Mesendoderm (in vitro differentiated cells): ENCODE measurements at regions not wholly inside any gene's neighbourhood (a gene's known extent, or its start where the extent isn't known, plus 50 kb on each side); places are given as distances from the start of the nearest gene placed in this dataset.
"Not testable (repeated sequence)": the region's sequence is repeated elsewhere in the genome, so short reads cannot be mapped to it uniquely, and the experiment has no call there.

Experiments used
- DNase-seq: peaks from one replicate; pipeline ENCODE4 v3.0.0; 2013
- H2AK5ac ChIP-seq: 2 replicates; pipeline ENCODE4 v1.6.1; 2013; ENCODE audit warnings: low read length, inconsistent platforms
- H2BK120ac ChIP-seq: 2 replicates; pipeline ENCODE4 v1.6.1; 2013; ENCODE audit warnings: low read depth, mild to moderate bottlenecking, low read length, moderate library complexity, mixed read lengths
- H2BK15ac ChIP-seq: replicated peaks from 2 replicates; pipeline ENCODE4 v1.6.1; 2013; ENCODE audit warnings: low read depth, mild to moderate bottlenecking, moderate library complexity
- H2BK5ac ChIP-seq: 2 replicates; pipeline ENCODE4 v1.6.1; 2013; ENCODE audit warnings: low read length, inconsistent platforms
- H3K18ac ChIP-seq: 2 replicates; pipeline ENCODE4 v1.6.1; 2013; ENCODE audit warnings: mild to moderate bottlenecking, low read length, mixed read lengths
- H3K23ac ChIP-seq: one replicate; pipeline ENCODE4 v1.6.1; 2013; ENCODE audit warnings: low read length
- H3K27ac ChIP-seq: 2 replicates; pipeline ENCODE4 v1.5.1; 2013; ENCODE audit warnings: low read depth, mild to moderate bottlenecking, inconsistent platforms, low read length, moderate library complexity
- H3K27me3 ChIP-seq: 2 replicates; pipeline ENCODE4 v1.6.1; 2013; ENCODE audit warnings: low read length, control low read depth, mild to moderate bottlenecking, inconsistent platforms; ENCODE audit not compliant: insufficient read depth, poor library complexity
- H3K36me3 ChIP-seq: 2 replicates; pipeline ENCODE4 v1.6.1; 2013; ENCODE audit warnings: low read length, inconsistent platforms; ENCODE audit not compliant: control insufficient read depth, insufficient read depth
- H3K4ac ChIP-seq: one replicate; pipeline ENCODE4 v1.6.1; 2013; ENCODE audit warnings: low read depth, mild to moderate bottlenecking, low read length, moderate library complexity
- H3K4me1 ChIP-seq: 2 replicates; pipeline ENCODE4 v1.6.1; 2013; ENCODE audit warnings: low read depth, low read length, inconsistent platforms; ENCODE audit not compliant: control insufficient read depth
- H3K4me2 ChIP-seq: 2 replicates; pipeline ENCODE4 v1.6.1; 2013; ENCODE audit warnings: low read length
- H3K4me3 ChIP-seq: 2 replicates; pipeline ENCODE4 v1.5.1; 2013; ENCODE audit warnings: mild to moderate bottlenecking, low read length
- H3K56ac ChIP-seq: one replicate; pipeline ENCODE4 v1.6.1; 2013; ENCODE audit warnings: low read length
- H3K79me1 ChIP-seq: 2 replicates; pipeline ENCODE4 v1.6.1; 2013; ENCODE audit warnings: low read length, inconsistent platforms
- H3K79me2 ChIP-seq: 2 replicates; pipeline ENCODE4 v1.6.1; 2013; ENCODE audit warnings: mild to moderate bottlenecking, low read length; ENCODE audit not compliant: control insufficient read depth, insufficient read depth
- H3K9ac ChIP-seq: 2 replicates; pipeline ENCODE4 v1.6.1; 2013; ENCODE audit warnings: low read length, inconsistent platforms
- H4K5ac ChIP-seq: one replicate; pipeline ENCODE4 v1.6.1; 2013; ENCODE audit warnings: low read length
- H4K8ac ChIP-seq: one replicate; pipeline ENCODE4 v1.6.1; 2013; ENCODE audit warnings: low read depth, mild to moderate bottlenecking, control low read depth, low read length, moderate library complexity
- whole genome bisulfite sequencing: extraction: QIAGEN DNeasy Blood & Tissue Kit; methylation state at CpG from one replicate; pipeline ENCODE4 v1.1.7; 2013; ENCODE audit warnings: low lambda C conversion rate, missing lambda C conversion rate; ENCODE audit not compliant: insufficient coverage; ENCODE audit errors: extremely low coverage; 5-methylcytosine and 5-hydroxymethylcytosine counted together

DNA sequence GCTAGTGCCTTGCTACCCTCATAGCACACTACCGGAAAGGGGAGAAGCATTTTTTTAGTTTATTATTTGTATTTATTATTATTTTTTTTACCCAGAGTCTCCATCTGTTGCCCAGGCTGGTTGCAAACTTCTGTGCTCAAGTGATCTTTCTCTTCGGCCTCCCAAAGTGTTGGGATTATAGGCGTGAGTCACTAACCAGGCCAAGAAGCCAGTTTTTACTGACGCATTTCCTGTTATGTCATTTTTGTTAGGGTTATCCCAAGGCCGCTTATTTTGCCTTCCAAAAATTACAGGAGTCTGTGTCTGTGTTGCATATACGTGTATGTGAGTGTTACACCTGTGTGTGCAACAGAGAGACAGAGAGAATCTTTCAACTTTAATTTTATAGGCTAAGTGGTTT is 404.5 kb downstream of the GBA3 start:
- no peak overlapping the region for H3K4me3 ChIP-seq
- H3K79me2 ChIP-seq = no peaks in the 10 kb centered on the region
- H3K4me1 ChIP-seq = no peaks in the 10 kb centered on the region
- H4K8ac ChIP-seq = no peak overlapping the region
- H3K36me3 ChIP-seq = no peaks in the 10 kb centered on the region
- H3K4me2 ChIP-seq = no peak overlapping the region
- no peak overlapping the region for H2AK5ac ChIP-seq
- no peak overlapping the region for H4K5ac ChIP-seq
- no peak overlapping the region for H3K56ac ChIP-seq
- no peak overlapping the region for H2BK5ac ChIP-seq
- no peak overlapping the region for H3K4ac ChIP-seq
- no peak for DNase-seq
- H3K27me3 ChIP-seq = no peaks in the 10 kb centered on the region
- H2BK120ac ChIP-seq = no peak overlapping the region
- no peak overlapping the region for H3K23ac ChIP-seq
- H3K18ac ChIP-seq = no peak overlapping the region
- no CpG with 5 or more reads among the region's 6 CpGs for WGBS
- H3K9ac ChIP-seq = no peak overlapping the region
- no peak overlapping the region for H2BK15ac ChIP-seq
- no peak overlapping the region for H3K27ac ChIP-seq
- H3K79me1 ChIP-seq = no peaks in the 10 kb centered on the region

DNA sequence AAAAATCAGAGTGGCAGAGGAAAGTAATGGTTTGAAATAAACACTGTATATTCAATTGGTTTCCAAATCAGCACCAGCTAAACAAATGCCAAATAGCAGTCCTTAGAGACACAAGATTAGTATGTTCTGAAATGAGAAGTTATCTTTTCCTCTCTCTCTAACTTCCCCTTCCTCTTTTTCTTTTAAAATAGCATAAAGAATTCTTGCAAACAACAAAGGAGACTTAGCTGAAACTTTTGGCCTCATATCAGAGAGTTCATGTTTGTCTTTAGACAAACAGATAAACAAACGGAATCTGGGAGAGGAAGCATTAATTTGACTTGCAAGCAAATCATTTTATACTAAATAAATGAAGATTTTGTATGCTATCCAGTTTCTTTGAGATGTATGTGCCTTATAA is 399.0 kb downstream of the GBA3 start:
- Histone ChIP-seq H2BK15ac (no peak overlapping the region), H3K9ac (no peak overlapping the region), H2AK5ac (no peak overlapping the region), H3K23ac (no peak overlapping the region), H3K18ac (no peak overlapping the region), H3K36me3 (no peaks in the 10 kb centered on the region), H3K79me2 (no peaks in the 10 kb centered on the region), H3K27ac (no peak overlapping the region), H2BK120ac (no peak overlapping the region), H3K4me2 (no peak overlapping the region), H3K79me1 (no peaks in the 10 kb centered on the region), H3K4me1 (no peaks in the 10 kb centered on the region), H3K27me3 (no peaks in the 10 kb centered on the region), H3K4ac (no peak overlapping the region), H3K56ac (no peak overlapping the region), H4K5ac (no peak overlapping the region), H2BK5ac (no peak overlapping the region), H4K8ac (no peak overlapping the region), H3K4me3 (no peak overlapping the region)
- no CpG with 5 or more reads among the region's 1 CpG for WGBS
- no peak for DNase-seq

DNA sequence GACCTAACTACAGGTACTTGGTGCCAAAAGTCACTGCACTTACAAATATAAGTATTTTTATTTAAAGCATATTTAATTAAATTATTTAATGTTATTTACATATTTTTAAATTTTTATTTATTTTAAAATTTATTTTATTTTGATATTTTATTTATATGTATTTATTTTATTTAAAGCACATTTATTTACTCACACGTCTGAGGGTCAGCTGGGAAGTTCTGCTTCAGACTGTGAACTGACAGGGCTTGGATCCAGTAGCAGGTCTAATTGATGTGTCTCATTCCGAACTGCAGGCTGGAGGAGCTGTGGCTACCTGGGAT is 392.5 kb downstream of the GBA3 start:
- no CpG with 5 or more reads among the region's 2 CpGs for WGBS
- H3K56ac ChIP-seq = no peak overlapping the region
- no peak overlapping the region for H3K9ac ChIP-seq
- H2BK120ac ChIP-seq = no peak overlapping the region
- DNase-seq = no peak
- H3K4me2 ChIP-seq = no peak overlapping the region
- no peak overlapping the region for H3K4me3 ChIP-seq
- no peak overlapping the region for H2AK5ac ChIP-seq
- H3K27ac ChIP-seq = no peak overlapping the region
- H3K4ac ChIP-seq = no peak overlapping the region
- H4K8ac ChIP-seq = no peak overlapping the region
- no peak overlapping the region for H4K5ac ChIP-seq
- no peak overlapping the region for H2BK5ac ChIP-seq
- no peaks in the 10 kb centered on the region for H3K27me3 ChIP-seq
- H3K36me3 ChIP-seq = no peaks in the 10 kb centered on the region
- H3K23ac ChIP-seq = no peak overlapping the region
- no peaks in the 10 kb centered on the region for H3K79me1 ChIP-seq
- no peak overlapping the region for H2BK15ac ChIP-seq
- no peaks in the 10 kb centered on the region for H3K79me2 ChIP-seq
- H3K4me1 ChIP-seq = no peaks in the 10 kb centered on the region
- H3K18ac ChIP-seq = no peak overlapping the region

DNA sequence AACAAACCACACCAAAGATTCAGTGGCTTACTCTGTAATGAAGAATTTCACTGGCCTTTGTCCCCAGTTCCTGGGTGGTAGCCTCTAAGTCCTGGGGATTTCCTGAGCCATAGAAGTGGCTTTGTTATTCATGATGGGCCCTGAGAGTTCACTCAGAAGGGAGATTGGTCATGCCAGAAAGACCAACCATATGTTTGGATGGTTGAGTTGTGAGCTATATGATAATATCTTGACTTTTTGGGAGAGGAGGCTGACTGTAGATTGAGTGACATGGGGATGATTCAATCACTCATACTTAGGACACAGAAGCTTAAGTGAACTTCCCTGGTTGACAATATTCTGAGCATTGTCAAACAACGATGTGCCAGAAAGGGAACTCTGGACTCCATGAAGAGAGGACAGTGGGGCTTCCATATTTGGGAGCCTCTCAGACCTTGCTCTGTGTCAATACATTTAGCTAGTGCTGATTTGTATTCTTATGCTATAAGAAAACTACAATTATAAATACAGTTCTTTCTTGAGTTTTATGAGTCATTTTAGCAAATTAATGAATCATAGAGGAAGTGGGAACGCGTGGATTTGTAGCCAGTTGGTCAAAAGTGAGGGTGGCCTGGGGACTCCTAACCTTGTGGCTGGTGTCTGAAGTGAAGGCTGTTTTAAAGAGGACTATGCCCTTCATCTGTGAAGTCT is 392.0 kb downstream of the GBA3 start:
- Histone ChIP-seq H3K79me2 (no peaks in the 10 kb centered on the region), H3K56ac (no peak overlapping the region), H3K36me3 (no peaks in the 10 kb centered on the region), H3K4me1 (no peaks in the 10 kb centered on the region), H3K79me1 (no peaks in the 10 kb centered on the region), H2AK5ac (no peak overlapping the region), H2BK120ac (no peak overlapping the region), H3K4me3 (no peak overlapping the region), H4K5ac (no peak overlapping the region), H3K27me3 (no peaks in the 10 kb centered on the region), H2BK15ac (no peak overlapping the region), H3K4me2 (no peak overlapping the region), H4K8ac (no peak overlapping the region), H3K9ac (no peak overlapping the region), H3K27ac (no peak overlapping the region), H3K23ac (no peak overlapping the region), H2BK5ac (no peak overlapping the region), H3K4ac (no peak overlapping the region), H3K18ac (no peak overlapping the region)
- DNase-seq = no peak
- no CpG with 5 or more reads among the region's 3 CpGs for WGBS

DNA sequence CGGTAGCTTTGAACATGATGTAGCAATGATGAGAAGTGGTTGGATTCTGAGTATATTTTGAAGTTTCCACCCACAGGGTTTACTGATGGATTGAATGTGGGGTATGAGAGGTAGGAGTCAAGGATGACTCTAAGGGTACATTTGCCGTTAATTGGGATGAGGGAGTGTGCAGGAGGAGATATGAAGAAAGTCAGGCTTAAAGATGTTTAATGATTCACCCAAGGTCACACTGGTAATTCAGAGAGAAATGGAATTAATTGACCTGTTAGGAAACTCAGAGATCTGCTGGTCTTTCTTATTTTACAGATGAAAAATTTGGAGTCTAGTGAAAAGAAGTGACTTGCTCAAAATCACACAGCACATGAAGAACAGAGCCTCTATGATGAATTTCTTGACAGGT is 390.7 kb downstream of the GBA3 start:
- no peaks in the 10 kb centered on the region for H3K79me1 ChIP-seq
- no peak overlapping the region for H4K8ac ChIP-seq
- H3K4me2 ChIP-seq = no peak overlapping the region
- H4K5ac ChIP-seq = no peak overlapping the region
- H3K36me3 ChIP-seq = no peaks in the 10 kb centered on the region
- DNase-seq = no peak
- no peak overlapping the region for H3K18ac ChIP-seq
- no peaks in the 10 kb centered on the region for H3K4me1 ChIP-seq
- H3K56ac ChIP-seq = no peak overlapping the region
- WGBS = no CpG with 5 or more reads among the region's 2 CpGs
- H3K4me3 ChIP-seq = no peak overlapping the region
- no peak overlapping the region for H2BK5ac ChIP-seq
- H3K23ac ChIP-seq = no peak overlapping the region
- H3K27me3 ChIP-seq = no peaks in the 10 kb centered on the region
- H3K27ac ChIP-seq = no peak overlapping the region
- H2BK120ac ChIP-seq = no peak overlapping the region
- H3K4ac ChIP-seq = no peak overlapping the region
- no peak overlapping the region for H3K9ac ChIP-seq
- no peak overlapping the region for H2BK15ac ChIP-seq
- no peaks in the 10 kb centered on the region for H3K79me2 ChIP-seq
- H2AK5ac ChIP-seq = no peak overlapping the region

DNA sequence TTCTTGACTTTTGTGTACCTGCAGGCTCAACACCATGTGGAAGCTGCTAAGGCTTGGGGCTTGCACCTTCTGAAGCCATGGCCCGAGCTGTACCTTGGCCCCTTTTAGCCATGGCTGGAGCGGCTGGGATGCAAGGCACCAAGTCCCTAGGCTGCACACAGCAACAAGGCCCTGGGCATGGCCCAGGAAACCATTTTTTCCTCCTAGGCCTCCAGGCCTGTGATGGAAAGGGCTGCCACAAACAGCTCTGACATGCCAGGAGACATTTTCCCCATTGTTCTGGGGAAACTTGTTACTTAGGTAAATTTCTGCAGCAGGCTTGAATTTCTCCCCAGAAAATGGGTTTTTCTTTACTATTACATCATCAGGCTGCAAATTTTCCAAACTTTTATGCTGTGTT is 387.4 kb downstream of the GBA3 start:
- not testable (repeated sequence) for H3K18ac ChIP-seq, H3K4ac ChIP-seq, H2BK120ac ChIP-seq, H3K9ac ChIP-seq, H2BK15ac ChIP-seq, H3K56ac ChIP-seq, H3K4me3 ChIP-seq, H3K79me1 ChIP-seq, H3K23ac ChIP-seq, H4K5ac ChIP-seq, H4K8ac ChIP-seq, H3K79me2 ChIP-seq, H3K36me3 ChIP-seq, H3K4me2 ChIP-seq, H3K27me3 ChIP-seq, H3K4me1 ChIP-seq, H2BK5ac ChIP-seq, H3K27ac ChIP-seq, H2AK5ac ChIP-seq
- WGBS = no CpG with 5 or more reads among the region's 2 CpGs
- peak; percentile 8 for DNase-seq
